Smooth muscle cell (in vitro differentiated cells): ENCODE measurements at regions not wholly inside any gene's neighbourhood (a gene's known extent, or its start where the extent isn't known, plus 50 kb on each side); places are given as distances from the start of the nearest gene placed in this dataset.

Experiments used
- DNase-seq: peaks from one replicate; lab custom pipeline; 2025; ENCODE audit not compliant: unreplicated experiment; lab: John Stamatoyannopoulos, UW
- H2AFZ ChIP-seq: fragments of 200-600 bp; sonication (generic); 2 replicates; pipeline ENCODE4 v1.6.0; 2016; ENCODE audit warnings: antibody characterized with exemption, low read depth, mild to moderate bottlenecking
- H3F3A ChIP-seq: fragments of 200-600 bp; sonication (generic); 2 replicates; pipeline ENCODE4 v1.6.0; 2017; ENCODE audit warnings: antibody characterized with exemption, low read depth
- H3K27ac ChIP-seq: fragments of 200-600 bp; sonication (generic); 2 replicates; pipeline ENCODE4 v1.5.1; 2016; ENCODE audit warnings: low read depth, mild to moderate bottlenecking
- H3K27me3 ChIP-seq: fragments of 200-600 bp; sonication (generic); 2 replicates; pipeline ENCODE4 v1.6.1; 2016; ENCODE audit warnings: low read depth, mild to moderate bottlenecking
- H3K36me3 ChIP-seq: fragments of 200-600 bp; sonication (generic); 2 replicates; pipeline ENCODE4 v1.5.1; 2016; ENCODE audit warnings: low read depth
- H3K4me1 ChIP-seq: fragments of 200-600 bp; sonication (generic); 2 replicates; pipeline ENCODE4 v1.5.1; 2016; ENCODE audit warnings: low read depth
- H3K4me2 ChIP-seq: fragments of 200-600 bp; sonication (generic); 2 replicates; pipeline ENCODE4 v1.6.0; 2016; ENCODE audit warnings: mild to moderate bottlenecking
- H3K4me3 ChIP-seq: fragments of 200-600 bp; sonication (generic); 2 replicates; pipeline ENCODE4 v1.5.1; 2016; ENCODE audit warnings: mild to moderate bottlenecking
- H3K79me2 ChIP-seq: fragments of 200-600 bp; sonication (generic); 2 replicates; pipeline ENCODE4 v1.6.0; 2016; ENCODE audit warnings: low read depth, mild to moderate bottlenecking
- H3K9ac ChIP-seq: fragments of 200-600 bp; sonication (generic); 2 replicates; pipeline ENCODE4 v1.6.0; 2016; ENCODE audit warnings: low read depth
- H3K9me3 ChIP-seq: fragments of 200-600 bp; sonication (generic); replicated peaks from 2 replicates; pipeline ENCODE4 v1.5.1; 2016; ENCODE audit warnings: low read depth
- H4K20me1 ChIP-seq: fragments of 200-600 bp; sonication (generic); 2 replicates; pipeline ENCODE4 v1.6.0; 2016; ENCODE audit warnings: low read depth
- CTCF ChIP-seq: fragments of 200-600 bp; sonication (generic); IDR thresholded peaks from 2 replicates; pipeline ENCODE4 v1.5.1; 2017; ENCODE audit warnings: borderline replicate concordance, mild to moderate bottlenecking, antibody characterized with exemption; ENCODE audit not compliant: insufficient read depth, poor library complexity, severe bottlenecking
- WGBS: methylation state at CpG from one replicate; pipeline ENCODE4 v1.1.7; 2016; ENCODE audit warnings: low lambda C conversion rate; 5-methylcytosine and 5-hydroxymethylcytosine counted together

- no peaks in the 10 kb centered on the region for H3K27me3 ChIP-seq
- H3K4me2 ChIP-seq, result no peak overlapping the region
- no peaks in the 10 kb centered on the region for H3K79me2 ChIP-seq
- TF ChIP-seq CTCF, result no peak
- H3K36me3 ChIP-seq, result no peaks in the 10 kb centered on the region
- H3F3A ChIP-seq, result no peaks in the 10 kb centered on the region
- WGBS, result 91% methylated on average over 1 of the region's 1 CpG
- H4K20me1 ChIP-seq, result no peaks in the 10 kb centered on the region
- no peaks in the 10 kb centered on the region for H3K4me1 ChIP-seq
- H2AFZ ChIP-seq, result no peak overlapping the region
- H3K27ac ChIP-seq, result no peak overlapping the region
- no peak for DNase-seq
- H3K9ac ChIP-seq, result no peak overlapping the region
- no peaks in the 10 kb centered on the region for H3K9me3 ChIP-seq
- H3K4me3 ChIP-seq, result no peak overlapping the region
Observed at GRCh38 chr18:73666772-73667171, 480.9 kb downstream of the FBXO15 start.

- 97% methylated on average over 2 of the region's 2 CpGs for WGBS
- no peaks in the 10 kb centered on the region for H3F3A ChIP-seq
- H2AFZ ChIP-seq, result no peak overlapping the region
- no peaks in the 10 kb centered on the region for H4K20me1 ChIP-seq
- H3K4me2 ChIP-seq, result no peak overlapping the region
- H3K4me3 ChIP-seq, result no peak overlapping the region
- DNase-seq, result no peak
- no peak overlapping the region for H3K27ac ChIP-seq
- no peaks in the 10 kb centered on the region for H3K79me2 ChIP-seq
- no peaks in the 10 kb centered on the region for H3K27me3 ChIP-seq
- H3K4me1 ChIP-seq, result no peaks in the 10 kb centered on the region
- no peak overlapping the region for H3K9ac ChIP-seq
- TF ChIP-seq CTCF, result no peak
- no peaks in the 10 kb centered on the region for H3K36me3 ChIP-seq
- H3K9me3 ChIP-seq, result no peaks in the 10 kb centered on the region
Observed at GRCh38 chr18:73664896-73665295, 482.7 kb downstream of the FBXO15 start.

GRCh38 chr18:73663581-73663980, 484.1 kb downstream of the FBXO15 start:
- TF ChIP-seq CTCF, result no peak
- Histone ChIP-seq H4K20me1 (no peaks in the 10 kb centered on the region), H3K4me2 (no peak overlapping the region), H3K27ac (no peak overlapping the region), H3K9me3 (no peaks in the 10 kb centered on the region), H3K4me3 (no peak overlapping the region), H3K4me1 (no peaks in the 10 kb centered on the region), H2AFZ (no peak overlapping the region), H3K9ac (no peak overlapping the region), H3F3A (no peaks in the 10 kb centered on the region), H3K79me2 (no peaks in the 10 kb centered on the region), H3K36me3 (no peaks in the 10 kb centered on the region), H3K27me3 (no peaks in the 10 kb centered on the region)
- DNase-seq, result no peak
- WGBS, result 87% methylated on average over 2 of the region's 2 CpGs

- no peaks in the 10 kb centered on the region for H3K9me3 ChIP-seq
- no peak overlapping the region for H2AFZ ChIP-seq
- no peak overlapping the region for H3K27ac ChIP-seq
- H3F3A ChIP-seq, result no peaks in the 10 kb centered on the region
- H3K4me3 ChIP-seq, result no peak overlapping the region
- WGBS, result 73% methylated on average over 4 of the region's 4 CpGs
- H3K9ac ChIP-seq, result no peak overlapping the region
- H4K20me1 ChIP-seq, result no peaks in the 10 kb centered on the region
- H3K79me2 ChIP-seq, result no peaks in the 10 kb centered on the region
- H3K4me2 ChIP-seq, result no peak overlapping the region
- H3K27me3 ChIP-seq, result no peaks in the 10 kb centered on the region
- no peaks in the 10 kb centered on the region for H3K4me1 ChIP-seq
- no peaks in the 10 kb centered on the region for H3K36me3 ChIP-seq
- DNase-seq, result no peak
- no peak for TF ChIP-seq CTCF
Observed at GRCh38 chr18:73662421-73662820, 485.2 kb downstream of the FBXO15 start.
